A673 (cell line): ENCODE measurements at regions not wholly inside any gene's neighbourhood (a gene's known extent, or its start where the extent isn't known, plus 50 kb on each side); places are given as distances from the start of the nearest gene placed in this dataset.

Experiments used
- EZH2 ChIP-seq: fragments of 200-600 bp; sonication (generic); IDR thresholded peaks from 2 replicates; pipeline ENCODE4 v1.6.1; 2017; ENCODE audit warnings: borderline replicate concordance, low read depth, mild to moderate bottlenecking, mixed read lengths, antibody characterized with exemption, low read length; ENCODE audit not compliant: poor library complexity, severe bottlenecking
- TF ChIP-seq, protein P1 (sequence below): fragments of 300-800, 200-600 bp; sonication (generic); conservative IDR thresholded peaks from 2 replicates; pipeline ENCODE4 v1.5.1; 2017; ENCODE audit warnings: low read depth, mild to moderate bottlenecking, antibody characterized with exemption, low read length, moderate library complexity, mixed read lengths

DNA sequence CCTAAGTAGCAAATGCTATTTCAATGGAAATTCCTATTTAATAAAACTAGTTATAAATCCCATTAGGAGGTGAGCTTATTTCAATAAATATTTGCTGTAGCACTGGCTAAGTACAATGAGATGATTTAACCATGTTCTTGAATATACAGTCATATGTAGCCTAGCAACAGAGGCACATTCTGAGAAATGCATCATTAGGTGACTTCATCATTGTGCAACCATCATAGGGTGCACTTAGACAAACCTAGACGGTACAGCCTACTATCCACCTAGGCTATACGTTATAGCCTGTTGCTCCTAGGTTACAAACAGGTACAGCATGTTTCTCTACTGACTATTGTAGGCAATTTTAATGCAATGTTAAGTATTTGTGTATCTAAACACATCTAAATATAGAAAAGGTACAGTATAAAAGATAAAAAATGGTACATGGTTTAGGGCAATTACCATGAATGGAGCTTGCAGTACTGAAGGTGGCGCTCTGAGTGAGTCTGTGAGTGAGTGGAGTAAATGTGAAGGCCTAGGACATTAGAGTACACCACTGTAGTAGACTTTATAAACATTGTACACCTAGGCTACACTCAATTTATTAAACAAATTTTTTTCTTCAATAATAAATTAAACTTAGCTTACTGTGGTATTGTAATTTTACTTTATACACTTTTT, 350.1 kb downstream of the CASP12 start:
- TF ChIP-seq, protein P1, sequence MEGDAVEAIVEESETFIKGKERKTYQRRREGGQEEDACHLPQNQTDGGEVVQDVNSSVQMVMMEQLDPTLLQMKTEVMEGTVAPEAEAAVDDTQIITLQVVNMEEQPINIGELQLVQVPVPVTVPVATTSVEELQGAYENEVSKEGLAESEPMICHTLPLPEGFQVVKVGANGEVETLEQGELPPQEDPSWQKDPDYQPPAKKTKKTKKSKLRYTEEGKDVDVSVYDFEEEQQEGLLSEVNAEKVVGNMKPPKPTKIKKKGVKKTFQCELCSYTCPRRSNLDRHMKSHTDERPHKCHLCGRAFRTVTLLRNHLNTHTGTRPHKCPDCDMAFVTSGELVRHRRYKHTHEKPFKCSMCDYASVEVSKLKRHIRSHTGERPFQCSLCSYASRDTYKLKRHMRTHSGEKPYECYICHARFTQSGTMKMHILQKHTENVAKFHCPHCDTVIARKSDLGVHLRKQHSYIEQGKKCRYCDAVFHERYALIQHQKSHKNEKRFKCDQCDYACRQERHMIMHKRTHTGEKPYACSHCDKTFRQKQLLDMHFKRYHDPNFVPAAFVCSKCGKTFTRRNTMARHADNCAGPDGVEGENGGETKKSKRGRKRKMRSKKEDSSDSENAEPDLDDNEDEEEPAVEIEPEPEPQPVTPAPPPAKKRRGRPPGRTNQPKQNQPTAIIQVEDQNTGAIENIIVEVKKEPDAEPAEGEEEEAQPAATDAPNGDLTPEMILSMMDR, result peak; percentile 46
- TF ChIP-seq EZH2, result no peak
